ENCODE measurements at regions not wholly inside any gene's neighbourhood (a gene's known extent, or its start where the extent isn't known, plus 50 kb on each side); places are given as distances from the start of the nearest gene placed in this dataset.

GRCh38 chr5:16350816-16351215 lies 114.8 kb downstream of the ZNF622 start:
- intact Hi-C loops (cut with micrococcal nuclease; ENCODE audit: unreplicated experiment) = no loop called here
- H3K4me1 Mint-ChIP-seq (ENCODE audit: low read depth, unreplicated experiment) = no peaks in the 10 kb centered on the region
- peaks cover 6% of the 10 kb centered on the region for H3K9me3 Mint-ChIP-seq (ENCODE audit: low read depth, unreplicated experiment)
- no peak for TF ChIP-seq CTCF (IDR thresholded peaks at IDR 0.05; ENCODE audit: unreplicated experiment)
- CTCF ChIA-PET = no interaction called here
- no peak overlapping the region for H3K27ac Mint-ChIP-seq (ENCODE audit: unreplicated experiment)
- DNase-seq = no peak
- BruUV-seq (replicated peaks) = no TSS peak
- peaks cover 23% of the 10 kb centered on the region for H3K27me3 Mint-ChIP-seq (ENCODE audit: unreplicated experiment)
- H3K4me3 Mint-ChIP-seq (ENCODE audit: low read depth, unreplicated experiment) = no peak overlapping the region
- H3K36me3 Mint-ChIP-seq (ENCODE audit: insufficient read depth, unreplicated experiment) = no peaks in the 10 kb centered on the region

GRCh38 chr5:16346380-16346779 lies 119.2 kb downstream of the ZNF622 start:
- H3K27me3 Mint-ChIP-seq (ENCODE audit: unreplicated experiment) = peaks cover 4% of the 10 kb centered on the region
- H3K4me1 Mint-ChIP-seq (ENCODE audit: low read depth, unreplicated experiment) = no peaks in the 10 kb centered on the region
- CTCF ChIA-PET = no interaction called here
- intact Hi-C loops (cut with micrococcal nuclease; ENCODE audit: unreplicated experiment) = no loop called here
- no peak for TF ChIP-seq CTCF (IDR thresholded peaks at IDR 0.05; ENCODE audit: unreplicated experiment)
- DNase-seq = no peak
- no peak overlapping the region for H3K4me3 Mint-ChIP-seq (ENCODE audit: low read depth, unreplicated experiment)
- no peaks in the 10 kb centered on the region for H3K36me3 Mint-ChIP-seq (ENCODE audit: insufficient read depth, unreplicated experiment)
- no TSS peak for BruUV-seq (replicated peaks)
- no peaks in the 10 kb centered on the region for H3K9me3 Mint-ChIP-seq (ENCODE audit: low read depth, unreplicated experiment)
- no peak overlapping the region for H3K27ac Mint-ChIP-seq (ENCODE audit: unreplicated experiment)

DNA sequence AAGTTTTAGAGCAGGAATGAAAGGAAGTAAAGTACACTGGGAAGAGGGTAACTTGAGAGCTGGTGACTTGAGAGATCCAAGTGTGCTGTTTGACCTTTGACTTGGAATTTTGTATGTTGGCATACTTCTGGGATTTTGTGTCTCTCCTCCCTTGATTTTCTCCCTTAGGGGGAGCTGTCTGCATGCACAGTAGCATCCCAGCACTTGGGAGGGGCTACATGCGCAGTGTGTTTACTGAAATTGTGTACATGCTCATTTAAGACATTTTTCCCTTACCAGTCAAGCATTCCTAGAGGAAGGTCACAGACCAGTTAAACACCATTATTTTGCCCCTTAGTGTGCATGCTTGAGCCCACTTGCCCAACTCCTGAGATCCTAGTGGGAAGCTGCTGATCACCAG lies 120.1 kb downstream of the ZNF622 start:
- H3K4me3 Mint-ChIP-seq (ENCODE audit: low read depth, unreplicated experiment) = no peak overlapping the region
- TF ChIP-seq CTCF (IDR thresholded peaks at IDR 0.05; ENCODE audit: unreplicated experiment) = no peak
- H3K9me3 Mint-ChIP-seq (ENCODE audit: low read depth, unreplicated experiment) = no peaks in the 10 kb centered on the region
- CTCF ChIA-PET = no interaction called here
- H3K4me1 Mint-ChIP-seq (ENCODE audit: low read depth, unreplicated experiment) = no peaks in the 10 kb centered on the region
- no peak overlapping the region for H3K27ac Mint-ChIP-seq (ENCODE audit: unreplicated experiment)
- intact Hi-C loops (cut with micrococcal nuclease; ENCODE audit: unreplicated experiment) = no loop called here
- no peaks in the 10 kb centered on the region for H3K36me3 Mint-ChIP-seq (ENCODE audit: insufficient read depth, unreplicated experiment)
- no peaks in the 10 kb centered on the region for H3K27me3 Mint-ChIP-seq (ENCODE audit: unreplicated experiment)
- BruUV-seq (replicated peaks) = no TSS peak
- no peak for DNase-seq

GRCh38 chr5:16326137-16326536 lies 139.5 kb downstream of the ZNF622 start:
- Mint-ChIP-seq H3K27ac (ENCODE audit: unreplicated experiment) (no peak overlapping the region), H3K4me1 (ENCODE audit: low read depth, unreplicated experiment) (no peaks in the 10 kb centered on the region), H3K36me3 (ENCODE audit: insufficient read depth, unreplicated experiment) (no peaks in the 10 kb centered on the region), H3K4me3 (ENCODE audit: low read depth, unreplicated experiment) (no peak overlapping the region), H3K27me3 (ENCODE audit: unreplicated experiment) (peaks cover 15% of the 10 kb centered on the region), H3K9me3 (ENCODE audit: low read depth, unreplicated experiment) (no peaks in the 10 kb centered on the region)
- DNase-seq = no peak
- CTCF ChIA-PET = no interaction called here
- TF ChIP-seq CTCF (IDR thresholded peaks at IDR 0.05; ENCODE audit: unreplicated experiment) = no peak
- no TSS peak for BruUV-seq (replicated peaks)
- intact Hi-C loops (cut with micrococcal nuclease; ENCODE audit: unreplicated experiment) = no loop called here

DNA sequence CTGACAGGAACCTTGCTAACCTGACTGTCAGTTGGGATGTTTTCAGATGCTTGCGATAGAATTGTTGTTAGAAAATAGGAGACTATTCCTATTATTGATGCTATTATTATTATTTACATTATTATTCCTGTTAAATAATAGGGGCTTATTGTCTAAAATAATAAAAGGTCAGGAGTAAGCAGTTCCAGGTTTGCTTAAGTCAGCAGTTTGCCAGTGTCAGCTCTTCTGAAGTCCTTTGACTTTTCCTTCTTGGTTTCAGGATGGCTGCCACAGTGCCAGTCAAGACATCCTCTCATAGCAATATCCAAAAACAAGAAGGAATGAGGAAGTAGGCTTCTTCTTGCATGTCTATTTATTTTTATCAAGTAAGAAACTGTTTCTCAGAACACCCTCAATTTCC lies 141.7 kb upstream of the MARCHF11 start:
- Mint-ChIP-seq H3K27me3 (ENCODE audit: unreplicated experiment) (peaks cover 9% of the 10 kb centered on the region), H3K4me3 (ENCODE audit: low read depth, unreplicated experiment) (no peak overlapping the region)
- intact Hi-C loops (cut with micrococcal nuclease; ENCODE audit: unreplicated experiment) = no loop called here

More for the DNA sequence above, 141.7 kb upstream of the MARCHF11 start:
- no TSS peak for BruUV-seq (replicated peaks)
- H3K27ac Mint-ChIP-seq (ENCODE audit: unreplicated experiment) = no peak overlapping the region
- H3K9me3 Mint-ChIP-seq (ENCODE audit: low read depth, unreplicated experiment) = peaks cover 3% of the 10 kb centered on the region
- no peaks in the 10 kb centered on the region for H3K4me1 Mint-ChIP-seq (ENCODE audit: low read depth, unreplicated experiment)
- no peaks in the 10 kb centered on the region for H3K36me3 Mint-ChIP-seq (ENCODE audit: insufficient read depth, unreplicated experiment)
- no peak for TF ChIP-seq CTCF (IDR thresholded peaks at IDR 0.05; ENCODE audit: unreplicated experiment)
- DNase-seq = no peak
- CTCF ChIA-PET = no interaction called here

Measured in Calu3 (cell line).